ENCODE measurements at regions not wholly inside any gene's neighbourhood (a gene's known extent, or its start where the extent isn't known, plus 50 kb on each side); places are given as distances from the start of the nearest gene placed in this dataset.

GRCh38 chr13:78102741-78103140, 184.1 kb upstream of the EDNRB start:
- Histone ChIP-seq H3F3A (ENCODE audit: insufficient read depth, low read length) (peaks cover 5% of the 10 kb centered on the region; the same call in 1 of the 2 replicates), H3K4me2 (ENCODE audit: low read depth, low read length) (peak overlapping the region; percentile 27; the same call in 1 of the 2 replicates), H3K27ac (ENCODE audit: low read length) (peak overlapping the region; percentile 73; the same call in 1 of the 2 replicates), H3K79me2 (ENCODE audit: low read length) (no peaks in the 10 kb centered on the region), H3K4me1 (ENCODE audit: low read length) (peaks cover 29% of the 10 kb centered on the region), H3K9me2 (replicated peaks; ENCODE audit: insufficient read depth, low read length) (no peaks in the 10 kb centered on the region), H3K9ac (ENCODE audit: low read length) (no peak overlapping the region), H3K27me3 (replicated peaks; ENCODE audit: insufficient read depth, low read length) (no peaks in the 10 kb centered on the region), H3K4me3 (ENCODE audit: low read length) (no peak overlapping the region), H3K9me3 (replicated peaks; ENCODE audit: insufficient read depth, low read length) (no peaks in the 10 kb centered on the region), H4K20me1 (ENCODE audit: insufficient read depth, low read length) (no peaks in the 10 kb centered on the region), H2AFZ (ENCODE audit: low read length) (peak overlapping the region; percentile 31; the same call in 1 of the 2 replicates), H3K36me3 (replicated peaks; ENCODE audit: insufficient read depth, low read length) (no peaks in the 10 kb centered on the region)
- no peak for TF ChIP-seq EZH2 (optimal IDR thresholded peaks at IDR 0.05; ENCODE audit: low read depth, low read length)
- no peak for TF ChIP-seq EZH2phosphoT487 (IDR thresholded peaks at IDR 0.05; ENCODE audit: low read length)
- TF ChIP-seq, protein P1, sequence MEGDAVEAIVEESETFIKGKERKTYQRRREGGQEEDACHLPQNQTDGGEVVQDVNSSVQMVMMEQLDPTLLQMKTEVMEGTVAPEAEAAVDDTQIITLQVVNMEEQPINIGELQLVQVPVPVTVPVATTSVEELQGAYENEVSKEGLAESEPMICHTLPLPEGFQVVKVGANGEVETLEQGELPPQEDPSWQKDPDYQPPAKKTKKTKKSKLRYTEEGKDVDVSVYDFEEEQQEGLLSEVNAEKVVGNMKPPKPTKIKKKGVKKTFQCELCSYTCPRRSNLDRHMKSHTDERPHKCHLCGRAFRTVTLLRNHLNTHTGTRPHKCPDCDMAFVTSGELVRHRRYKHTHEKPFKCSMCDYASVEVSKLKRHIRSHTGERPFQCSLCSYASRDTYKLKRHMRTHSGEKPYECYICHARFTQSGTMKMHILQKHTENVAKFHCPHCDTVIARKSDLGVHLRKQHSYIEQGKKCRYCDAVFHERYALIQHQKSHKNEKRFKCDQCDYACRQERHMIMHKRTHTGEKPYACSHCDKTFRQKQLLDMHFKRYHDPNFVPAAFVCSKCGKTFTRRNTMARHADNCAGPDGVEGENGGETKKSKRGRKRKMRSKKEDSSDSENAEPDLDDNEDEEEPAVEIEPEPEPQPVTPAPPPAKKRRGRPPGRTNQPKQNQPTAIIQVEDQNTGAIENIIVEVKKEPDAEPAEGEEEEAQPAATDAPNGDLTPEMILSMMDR (IDR thresholded peaks at IDR 0.05; ENCODE audit: low read length), result no peak
- no peak for DNase-seq

DNA sequence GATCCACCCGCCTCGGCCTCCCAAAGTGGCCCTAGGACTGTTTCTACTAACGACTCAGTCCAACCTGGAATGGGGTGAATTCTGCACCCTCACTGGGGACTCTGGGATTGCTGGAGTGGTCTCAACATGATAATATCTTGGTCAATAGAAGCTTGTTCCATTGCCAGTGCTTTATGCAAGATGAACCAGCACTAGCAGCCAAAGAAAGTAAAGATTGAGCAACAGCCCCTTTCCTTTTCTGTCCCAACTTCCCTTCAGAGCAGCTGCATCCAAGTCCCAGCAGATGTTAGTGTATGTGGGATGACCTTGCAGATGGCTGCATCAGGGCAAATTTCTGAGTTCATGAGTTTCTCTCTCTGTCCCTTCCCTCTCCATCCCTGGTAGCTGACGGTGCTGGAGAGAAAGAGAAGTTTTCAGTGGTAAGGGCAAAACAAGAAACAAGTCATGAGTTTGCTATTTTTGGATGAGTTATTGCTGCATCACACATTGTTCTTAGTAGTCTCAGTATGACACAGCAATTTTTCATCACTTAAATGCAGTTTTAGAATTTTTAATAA, 183.6 kb upstream of the EDNRB start:
- H3F3A ChIP-seq (ENCODE audit: insufficient read depth, low read length), result peaks cover 5% of the 10 kb centered on the region; the same call in 1 of the 2 replicates
- H3K9me2 ChIP-seq (replicated peaks; ENCODE audit: insufficient read depth, low read length), result no peaks in the 10 kb centered on the region
- no peaks in the 10 kb centered on the region for H3K9me3 ChIP-seq (replicated peaks; ENCODE audit: insufficient read depth, low read length)
- no peak for TF ChIP-seq EZH2phosphoT487 (IDR thresholded peaks at IDR 0.05; ENCODE audit: low read length)
- no peak for TF ChIP-seq EZH2 (optimal IDR thresholded peaks at IDR 0.05; ENCODE audit: low read depth, low read length)
- TF ChIP-seq, protein P1 (IDR thresholded peaks at IDR 0.05; ENCODE audit: low read length), result no peak
- H4K20me1 ChIP-seq (ENCODE audit: insufficient read depth, low read length), result no peaks in the 10 kb centered on the region
- H3K79me2 ChIP-seq (ENCODE audit: low read length), result no peaks in the 10 kb centered on the region
- H3K4me2 ChIP-seq (ENCODE audit: low read depth, low read length), result peak overlapping the region; percentile 27; the same call in 1 of the 2 replicates
- H3K4me1 ChIP-seq (ENCODE audit: low read length), result peaks cover 29% of the 10 kb centered on the region
- no peaks in the 10 kb centered on the region for H3K27me3 ChIP-seq (replicated peaks; ENCODE audit: insufficient read depth, low read length)
- H2AFZ ChIP-seq (ENCODE audit: low read length), result peak overlapping the region; percentile 31
- no peaks in the 10 kb centered on the region for H3K36me3 ChIP-seq (replicated peaks; ENCODE audit: insufficient read depth, low read length)
- H3K27ac ChIP-seq (ENCODE audit: low read length), result peak overlapping the region; percentile 73
- peak overlapping the region; percentile 24; the same call in 1 of the 2 replicates for H3K4me3 ChIP-seq (ENCODE audit: low read length)
- peak; percentile 78 for DNase-seq
- no peak overlapping the region for H3K9ac ChIP-seq (ENCODE audit: low read length)

- Histone ChIP-seq H3F3A (ENCODE audit: insufficient read depth, low read length) (peaks cover 5% of the 10 kb centered on the region; the same call in 1 of the 2 replicates), H3K9ac (ENCODE audit: low read length) (no peak overlapping the region), H2AFZ (ENCODE audit: low read length) (no peak overlapping the region), H3K27ac (ENCODE audit: low read length) (no peak overlapping the region), H3K36me3 (replicated peaks; ENCODE audit: insufficient read depth, low read length) (no peaks in the 10 kb centered on the region), H3K4me3 (ENCODE audit: low read length) (no peak overlapping the region), H3K9me3 (replicated peaks; ENCODE audit: insufficient read depth, low read length) (no peaks in the 10 kb centered on the region), H3K27me3 (replicated peaks; ENCODE audit: insufficient read depth, low read length) (no peaks in the 10 kb centered on the region), H3K79me2 (ENCODE audit: low read length) (no peaks in the 10 kb centered on the region), H3K4me1 (ENCODE audit: low read length) (peaks cover 29% of the 10 kb centered on the region), H3K4me2 (ENCODE audit: low read depth, low read length) (no peak overlapping the region), H3K9me2 (replicated peaks; ENCODE audit: insufficient read depth, low read length) (no peaks in the 10 kb centered on the region), H4K20me1 (ENCODE audit: insufficient read depth, low read length) (no peaks in the 10 kb centered on the region)
- DNase-seq, result no peak
- TF ChIP-seq EZH2phosphoT487 (IDR thresholded peaks at IDR 0.05; ENCODE audit: low read length), result no peak
- no peak for TF ChIP-seq EZH2 (optimal IDR thresholded peaks at IDR 0.05; ENCODE audit: low read depth, low read length)
- TF ChIP-seq, protein P1 (IDR thresholded peaks at IDR 0.05; ENCODE audit: low read length), result no peak
Measured at GRCh38 chr13:78100486-78100885, 181.9 kb upstream of the EDNRB start.

Data from MM.1S (cell line).